BLaER1 (cell line): ENCODE measurements at regions not wholly inside any gene's neighbourhood (a gene's known extent, or its start where the extent isn't known, plus 50 kb on each side); places are given as distances from the start of the nearest gene placed in this dataset.

Source experiments
- H3K27ac ChIP-seq: shearing (Covaris generic); formaldehyde crosslinking; 2 replicates; pipeline ENCODE4 v1.8.1; 2022
- H3K27me3 ChIP-seq: shearing (Covaris generic); formaldehyde crosslinking; 2 replicates; pipeline ENCODE4 v1.8.1; 2022
- H3K36me3 ChIP-seq: shearing (Covaris generic); formaldehyde crosslinking; 2 replicates; pipeline ENCODE4 v1.8.1; 2022
- H3K4me1 ChIP-seq: shearing (Covaris generic); formaldehyde crosslinking; 2 replicates; pipeline ENCODE4 v1.8.1; 2022
- H3K4me2 ChIP-seq: shearing (Covaris generic); formaldehyde crosslinking; 2 replicates; pipeline ENCODE4 v1.8.1; 2022
- H3K4me3 ChIP-seq: shearing (Covaris generic); formaldehyde crosslinking; 2 replicates; pipeline ENCODE4 v1.8.1; 2022
- H3K9ac ChIP-seq: shearing (Covaris generic); formaldehyde crosslinking; 2 replicates; pipeline ENCODE4 v1.8.1; 2022
- H3K9me3 ChIP-seq: shearing (Covaris generic); formaldehyde crosslinking; 2 replicates; pipeline ENCODE4 v1.8.1; 2022
- H4K20me1 ChIP-seq: shearing (Covaris generic); formaldehyde crosslinking; 2 replicates; pipeline ENCODE4 v1.8.1; 2022
- Cebpa-rat ChIP-seq: shearing (Covaris generic); IDR thresholded peaks from 2 replicates; pipeline ENCODE4 v1.8.1; 2022

DNA sequence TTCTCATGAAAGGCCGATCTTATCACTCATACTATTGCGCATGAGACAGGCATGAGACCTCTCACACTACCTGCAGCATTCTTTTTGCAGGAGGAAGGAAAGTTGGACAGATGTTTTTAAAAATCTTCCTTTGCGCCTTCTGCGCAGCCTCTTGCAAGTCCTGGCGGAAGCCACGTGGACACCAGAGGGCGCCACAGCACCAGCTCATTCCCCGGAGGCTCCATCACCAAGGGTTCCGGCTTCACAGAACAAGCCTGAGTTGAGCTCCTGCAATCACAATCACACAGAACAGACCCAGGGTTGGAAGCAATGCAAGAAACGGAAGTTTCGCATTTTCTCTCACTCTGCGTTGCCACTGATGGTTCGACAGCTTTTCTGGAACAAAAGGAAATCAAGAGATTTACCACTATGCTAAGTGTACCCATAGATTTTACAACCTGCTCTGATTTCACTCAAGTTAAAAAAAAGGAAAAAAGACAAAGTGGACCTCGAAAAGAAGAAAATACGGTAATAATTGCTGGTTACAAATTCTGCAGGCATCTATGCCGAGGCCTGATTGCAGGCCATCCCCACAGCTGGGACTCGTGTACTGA is 304.7 kb upstream of the MSX2 start:
- H3K27ac ChIP-seq: no peak overlapping the region

DNA sequence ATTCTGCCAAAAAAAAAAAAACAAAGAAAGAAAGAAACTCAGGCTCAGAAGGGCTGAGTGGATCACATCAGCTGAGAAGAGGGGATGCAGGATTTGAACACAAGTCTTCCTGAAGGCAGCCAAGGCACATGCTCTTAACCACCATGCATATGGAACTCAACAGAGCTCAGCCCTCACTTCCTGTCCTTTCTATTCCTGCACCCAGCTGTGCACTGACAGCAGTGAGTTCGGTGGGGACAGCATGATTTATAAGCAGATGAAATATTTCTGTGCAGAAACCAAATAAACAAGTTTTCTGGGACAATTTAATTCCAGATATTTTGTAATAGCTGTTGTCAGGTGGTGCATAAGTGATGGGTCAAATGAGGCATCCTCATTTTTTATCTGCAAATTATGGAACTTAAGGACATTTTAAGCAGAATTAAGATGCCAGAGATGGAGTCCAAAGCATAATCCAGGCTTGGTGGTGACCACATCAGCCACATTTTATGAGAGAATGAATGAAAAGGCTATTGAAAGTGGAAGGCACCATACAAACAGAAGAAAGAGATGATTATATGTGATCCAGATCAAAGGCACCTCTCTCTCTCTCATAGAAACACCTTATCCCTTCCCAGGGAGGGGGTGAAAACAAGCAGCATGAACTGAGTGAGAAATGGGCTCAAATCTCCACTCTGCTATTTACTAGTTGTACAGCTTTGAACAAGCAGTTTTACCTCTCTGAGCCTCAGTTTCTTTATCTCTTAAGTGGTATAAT is 303.6 kb upstream of the MSX2 start:
- TF ChIP-seq Cebpa-rat: no peak
- Histone ChIP-seq H3K9ac (no peak overlapping the region), H3K27me3 (no peaks in the 10 kb centered on the region), H3K4me2 (no peak overlapping the region), H3K27ac (no peak overlapping the region), H3K36me3 (no peaks in the 10 kb centered on the region), H4K20me1 (no peaks in the 10 kb centered on the region), H3K4me1 (peaks cover 8% of the 10 kb centered on the region), H3K4me3 (no peak overlapping the region), H3K9me3 (no peaks in the 10 kb centered on the region)

More for the DNA sequence above, 304.7 kb upstream of the MSX2 start:
- Histone ChIP-seq H3K9ac (no peak overlapping the region), H4K20me1 (no peaks in the 10 kb centered on the region), H3K4me2 (peak overlapping the region; percentile 55), H3K9me3 (no peaks in the 10 kb centered on the region), H3K36me3 (no peaks in the 10 kb centered on the region), H3K4me3 (peak overlapping the region; percentile 36), H3K27me3 (no peaks in the 10 kb centered on the region), H3K4me1 (no peaks in the 10 kb centered on the region; the same call in 1 of the 2 replicates)
- TF ChIP-seq Cebpa-rat: no peak

DNA sequence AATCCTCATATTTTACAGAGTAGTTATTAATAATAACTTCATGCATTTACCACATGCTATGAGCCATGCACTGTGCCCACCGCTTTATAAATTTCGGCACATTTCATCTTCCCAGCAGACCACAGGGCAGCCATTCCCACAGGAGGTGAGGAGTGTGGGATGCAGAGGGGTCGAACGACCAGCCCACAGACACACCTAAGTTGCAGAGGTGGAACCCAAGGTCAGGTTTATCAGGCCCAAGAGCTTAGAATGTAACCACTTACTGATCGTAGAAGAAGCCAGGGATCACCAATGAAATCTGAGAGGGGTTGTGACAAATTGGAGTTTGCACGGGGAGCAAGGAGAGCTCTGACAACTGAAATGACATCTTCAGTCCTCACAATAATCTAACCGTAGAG is 303.0 kb upstream of the MSX2 start:
- H3K36me3 ChIP-seq: no peaks in the 10 kb centered on the region
- H3K9ac ChIP-seq: no peak overlapping the region
- H3K27me3 ChIP-seq: no peaks in the 10 kb centered on the region
- no peak for TF ChIP-seq Cebpa-rat
- peaks cover 8% of the 10 kb centered on the region for H3K4me1 ChIP-seq
- no peaks in the 10 kb centered on the region for H4K20me1 ChIP-seq
- no peak overlapping the region for H3K4me2 ChIP-seq
- H3K27ac ChIP-seq: no peak overlapping the region
- H3K4me3 ChIP-seq: no peak overlapping the region
- H3K9me3 ChIP-seq: no peaks in the 10 kb centered on the region

DNA sequence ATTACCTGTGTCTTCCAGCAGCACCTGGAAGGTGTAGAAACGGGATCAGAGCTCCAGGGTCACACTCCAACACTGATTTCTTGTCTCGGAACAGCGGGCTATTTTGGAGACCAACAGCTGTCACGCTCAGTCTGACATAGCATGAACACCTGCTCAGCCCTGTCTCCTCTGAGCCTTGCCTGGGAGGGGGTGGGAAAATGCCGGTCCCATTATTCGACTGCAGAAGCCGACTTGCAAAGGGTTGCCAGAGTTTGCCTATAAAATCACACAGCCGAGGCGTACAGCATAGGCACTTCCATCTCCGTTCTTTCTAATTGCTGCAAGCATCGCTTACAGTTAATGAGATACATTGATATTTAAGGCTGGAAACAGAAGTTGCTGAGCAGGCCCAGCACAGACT is 300.8 kb upstream of the MSX2 start:
- no peak overlapping the region for H3K4me2 ChIP-seq
- TF ChIP-seq Cebpa-rat: no peak
- no peak overlapping the region for H3K4me3 ChIP-seq
- no peak overlapping the region for H3K27ac ChIP-seq
- H3K9me3 ChIP-seq: no peaks in the 10 kb centered on the region
- H4K20me1 ChIP-seq: no peaks in the 10 kb centered on the region
- no peaks in the 10 kb centered on the region for H3K36me3 ChIP-seq
- no peaks in the 10 kb centered on the region for H3K27me3 ChIP-seq
- no peak overlapping the region for H3K9ac ChIP-seq
- H3K4me1 ChIP-seq: peaks cover 8% of the 10 kb centered on the region

DNA sequence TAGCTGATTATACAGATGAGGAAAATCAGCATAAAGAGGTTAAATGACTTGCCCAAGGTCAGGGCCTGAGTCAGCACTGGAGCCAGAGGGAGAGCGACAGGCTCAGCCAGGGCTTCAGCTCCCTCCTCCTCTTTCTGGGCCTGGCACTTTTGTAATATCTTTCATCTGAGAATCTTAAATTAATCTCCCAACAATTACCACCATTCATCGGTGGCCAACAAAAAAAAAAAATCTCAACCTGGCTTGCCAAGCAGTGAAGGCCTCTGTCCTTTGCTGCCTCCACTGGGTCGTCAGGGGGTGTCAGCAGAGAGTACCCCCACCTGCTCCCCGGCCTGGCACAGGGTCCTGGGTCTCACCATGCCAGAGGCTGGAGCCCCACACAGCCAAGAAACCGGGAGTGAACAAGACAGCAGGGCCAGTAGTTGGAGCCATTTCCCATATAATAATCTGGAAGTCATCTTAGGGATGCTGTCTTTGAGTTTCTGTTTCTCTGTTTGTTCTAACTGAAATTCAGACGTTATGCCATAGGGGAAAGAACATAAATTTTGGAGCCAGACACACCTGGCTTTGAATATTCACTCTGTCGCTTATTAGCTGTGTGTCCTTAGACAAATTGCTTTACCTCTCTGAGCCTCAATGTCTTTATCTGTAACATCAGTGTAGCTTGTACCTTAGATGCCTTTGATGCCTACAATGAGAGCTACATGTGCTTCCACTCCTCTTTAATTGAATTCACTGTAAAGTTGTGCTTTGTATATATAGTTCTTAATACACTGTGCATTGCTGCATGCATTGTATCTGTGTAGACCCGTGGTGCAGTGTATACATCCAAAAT is 299.9 kb upstream of the MSX2 start:
- Histone ChIP-seq H3K9ac (no peak overlapping the region), H3K4me1 (peaks cover 8% of the 10 kb centered on the region), H3K4me2 (no peak overlapping the region), H3K36me3 (no peaks in the 10 kb centered on the region), H3K27me3 (no peaks in the 10 kb centered on the region), H3K9me3 (no peaks in the 10 kb centered on the region), H3K27ac (no peak overlapping the region), H4K20me1 (no peaks in the 10 kb centered on the region), H3K4me3 (no peak overlapping the region)
- no peak for TF ChIP-seq Cebpa-rat

DNA sequence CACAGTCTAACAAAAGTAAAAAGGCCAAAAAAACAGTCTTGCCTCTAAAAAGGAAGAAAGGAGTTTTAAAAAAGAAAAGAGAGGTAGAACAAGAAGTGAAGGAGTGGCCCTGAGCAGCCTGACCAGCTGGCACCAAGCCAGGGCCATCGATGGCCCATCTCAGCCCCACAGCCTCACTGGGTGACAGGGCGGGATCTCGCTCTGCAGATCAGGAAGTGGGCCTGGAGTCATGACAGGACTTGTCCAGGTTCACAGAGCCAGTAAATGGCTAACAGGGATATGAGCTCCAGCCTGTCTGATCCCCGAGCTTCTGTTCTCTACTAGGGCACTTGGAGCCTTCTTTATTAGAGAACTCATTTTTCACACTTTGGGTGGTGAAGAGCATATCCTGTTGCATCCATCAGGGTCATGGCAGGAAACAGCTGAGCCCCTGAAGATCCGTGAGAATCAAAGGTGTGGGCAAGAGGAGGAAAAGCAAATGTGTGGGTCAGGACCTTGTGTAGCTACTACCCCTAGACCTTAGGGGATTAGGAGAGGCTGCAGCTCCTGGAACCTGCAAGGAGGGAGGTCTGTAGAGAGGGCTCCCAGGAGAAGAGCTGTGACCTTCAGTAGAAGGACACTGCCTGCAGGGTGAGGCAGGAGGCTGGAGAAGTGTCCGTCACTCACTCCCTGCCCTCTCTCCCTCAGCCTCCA is 299.0 kb upstream of the MSX2 start:
- no peak overlapping the region for H3K4me3 ChIP-seq
- H3K4me2 ChIP-seq: peak overlapping the region; percentile 39
- TF ChIP-seq Cebpa-rat: no peak
- peaks cover 8% of the 10 kb centered on the region for H3K4me1 ChIP-seq
- H3K36me3 ChIP-seq: no peaks in the 10 kb centered on the region
- no peak overlapping the region for H3K9ac ChIP-seq
- H3K27me3 ChIP-seq: no peaks in the 10 kb centered on the region
- no peaks in the 10 kb centered on the region for H3K9me3 ChIP-seq
- H3K27ac ChIP-seq: no peak overlapping the region
- no peaks in the 10 kb centered on the region for H4K20me1 ChIP-seq

DNA sequence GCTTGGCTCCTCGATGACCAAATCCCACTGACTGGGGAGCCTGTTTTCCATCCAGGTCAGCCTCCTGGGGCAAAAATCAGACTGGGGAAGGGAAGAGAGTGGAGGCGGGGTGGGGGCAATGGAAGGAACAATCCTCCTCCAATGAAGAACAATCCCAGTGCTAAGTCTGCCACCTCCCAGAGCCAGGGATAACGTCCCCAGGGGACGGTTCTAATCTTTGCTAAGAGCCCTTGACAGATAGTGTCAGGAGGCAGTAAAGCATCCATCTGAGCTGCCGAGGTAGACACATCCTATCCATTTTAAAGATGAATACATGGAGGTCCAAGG is 298.5 kb upstream of the MSX2 start:
- Histone ChIP-seq H3K27ac (no peak overlapping the region), H4K20me1 (no peaks in the 10 kb centered on the region), H3K4me1 (peaks cover 11% of the 10 kb centered on the region), H3K4me3 (no peak overlapping the region), H3K4me2 (peak overlapping the region; percentile 39), H3K9me3 (no peaks in the 10 kb centered on the region), H3K36me3 (no peaks in the 10 kb centered on the region), H3K9ac (no peak overlapping the region), H3K27me3 (no peaks in the 10 kb centered on the region)
- TF ChIP-seq Cebpa-rat: no peak

DNA sequence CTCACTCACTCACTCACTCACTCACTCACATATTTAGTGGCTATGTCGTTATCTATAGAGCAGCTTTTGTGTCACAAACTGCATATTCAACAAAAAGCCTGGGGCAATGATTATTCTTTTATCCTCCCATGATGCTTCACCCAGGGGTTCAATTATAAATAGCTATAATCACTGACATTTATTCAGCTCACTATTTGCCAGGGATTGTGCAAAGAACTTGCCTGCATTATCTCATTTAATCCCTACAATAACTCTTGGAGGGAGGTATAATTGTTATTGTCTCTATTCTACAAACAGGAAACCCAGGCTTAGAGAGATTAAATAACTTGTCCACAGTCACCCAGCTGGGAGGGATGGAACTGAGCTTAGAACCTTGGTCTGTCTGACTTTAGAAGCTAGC is 298.0 kb upstream of the MSX2 start:
- Histone ChIP-seq H3K9ac (no peak overlapping the region), H3K4me1 (peaks cover 16% of the 10 kb centered on the region), H3K4me3 (no peak overlapping the region), H3K4me2 (no peak overlapping the region), H3K27me3 (no peaks in the 10 kb centered on the region), H4K20me1 (no peaks in the 10 kb centered on the region), H3K27ac (no peak overlapping the region), H3K36me3 (no peaks in the 10 kb centered on the region), H3K9me3 (no peaks in the 10 kb centered on the region)
- no peak for TF ChIP-seq Cebpa-rat

DNA sequence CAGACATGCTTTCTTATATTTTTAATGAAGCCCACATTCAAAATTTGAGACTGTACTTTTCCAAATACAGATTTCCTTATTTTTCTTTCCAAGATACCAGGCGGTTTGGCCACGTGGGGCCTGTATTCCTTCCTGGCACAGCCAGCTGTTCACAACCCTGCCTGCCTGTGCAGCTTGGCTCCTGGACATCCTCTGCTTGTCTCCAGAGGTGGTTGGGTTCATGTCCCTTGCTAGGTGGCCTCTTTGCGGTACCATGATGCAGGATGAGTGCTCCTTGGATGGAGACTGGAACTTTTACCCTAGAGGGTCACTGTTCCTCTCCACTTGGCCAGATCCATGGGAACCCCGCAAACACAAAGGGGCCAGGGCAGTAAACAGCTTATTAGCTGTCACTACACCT is 297.5 kb upstream of the MSX2 start:
- Histone ChIP-seq H3K27me3 (no peaks in the 10 kb centered on the region), H3K27ac (no peak overlapping the region), H3K9me3 (no peaks in the 10 kb centered on the region), H3K9ac (no peak overlapping the region), H3K4me1 (peaks cover 20% of the 10 kb centered on the region), H3K36me3 (no peaks in the 10 kb centered on the region), H3K4me3 (no peak overlapping the region), H4K20me1 (no peaks in the 10 kb centered on the region), H3K4me2 (no peak overlapping the region)
- TF ChIP-seq Cebpa-rat: no peak
